HT-29 (cell line): ENCODE measurements at regions not wholly inside any gene's neighbourhood (a gene's known extent, or its start where the extent isn't known, plus 50 kb on each side); places are given as distances from the start of the nearest gene placed in this dataset.

Experiments
- DNase-seq: peaks from one replicate; pipeline ENCODE4 v3.0.0-alpha.2; 2015; ENCODE audit warnings: low spot score

- no peak for DNase-seq
Observed at GRCh38 chr7:131737746-131738465, 181.5 kb upstream of the PODXL start.

DNA sequence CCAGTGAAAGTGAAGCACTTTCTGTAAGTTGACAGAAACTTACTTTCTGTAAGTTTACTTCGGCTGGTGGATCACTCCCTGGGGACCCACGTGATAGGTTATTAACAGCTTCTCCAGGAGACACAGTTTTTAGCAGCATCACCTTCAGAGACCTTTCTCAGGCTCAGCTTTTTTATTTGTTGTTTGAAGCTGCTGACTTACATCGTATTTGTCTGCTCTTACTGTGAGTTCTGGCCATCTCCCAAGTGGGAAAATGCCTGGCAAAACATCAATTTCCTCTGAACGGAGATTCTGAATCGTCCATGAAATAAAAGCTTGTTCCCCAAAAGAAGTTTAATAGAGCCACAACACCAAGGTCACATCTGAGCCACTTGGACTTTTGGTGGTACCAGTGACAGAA is 178.7 kb upstream of the PODXL start:
- DNase-seq = no peak

GRCh38 chr7:131733604-131734003 is 177.2 kb upstream of the PODXL start:
- DNase-seq = no peak

- no peak for DNase-seq
Observed at GRCh38 chr7:131727189-131727588, 170.8 kb upstream of the PODXL start.

DNA sequence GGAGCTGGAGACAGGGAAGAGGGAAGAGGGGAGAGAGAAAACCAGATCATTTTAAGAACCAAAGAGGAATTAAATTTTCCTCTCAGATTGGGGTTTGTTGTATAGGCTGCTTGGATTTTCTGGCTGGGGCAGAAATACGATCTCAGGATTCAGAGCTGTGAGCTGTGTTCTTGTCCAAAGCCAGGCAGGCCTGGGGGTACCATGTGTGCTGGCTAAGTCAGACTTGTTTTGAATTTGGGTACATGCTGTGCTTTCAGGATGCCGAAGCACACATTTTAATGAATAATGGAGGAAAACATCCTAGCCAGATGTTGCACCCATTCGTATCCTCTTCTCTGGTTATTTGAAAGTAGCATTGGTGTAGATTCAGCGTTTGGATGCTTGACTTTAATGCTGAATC is 170.3 kb upstream of the PODXL start:
- DNase-seq = no peak

- no peak for DNase-seq
Observed at GRCh38 chr7:131726031-131726430, 169.6 kb upstream of the PODXL start.

DNA sequence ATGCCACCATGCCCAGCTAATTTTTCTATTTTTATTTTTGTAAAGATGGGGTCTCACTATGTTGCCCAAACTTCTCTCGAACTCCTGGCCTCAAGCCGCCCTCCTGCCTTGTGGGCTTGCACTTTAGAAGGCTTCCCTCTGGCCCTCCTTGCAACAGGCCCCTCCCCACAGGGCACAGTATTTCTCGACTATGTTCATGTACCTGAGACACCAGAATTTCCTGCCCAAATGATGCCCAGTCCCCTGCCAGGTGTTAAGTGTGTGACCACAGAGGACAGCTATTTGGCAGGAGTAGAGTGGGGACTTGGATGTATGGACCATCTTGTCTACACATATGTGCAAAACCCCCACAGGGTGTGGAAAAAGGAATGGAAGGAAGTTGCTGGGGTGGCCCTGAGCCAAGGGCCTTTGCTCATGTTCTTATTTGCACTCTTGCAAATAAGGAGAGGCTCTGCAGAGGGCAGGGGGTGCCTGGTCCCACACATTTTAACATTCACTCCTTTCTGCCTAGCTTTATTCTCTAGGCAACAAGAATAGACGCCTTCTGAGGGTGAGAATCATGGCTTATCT is 168.4 kb upstream of the PODXL start:
- DNase-seq = no peak

- DNase-seq = no peak
Observed at GRCh38 chr7:131723926-131724325, 167.5 kb upstream of the PODXL start.

- DNase-seq = no peak
Observed at GRCh38 chr7:131722371-131722770, 165.9 kb upstream of the PODXL start.

GRCh38 chr7:131721660-131722059 is 165.2 kb upstream of the PODXL start:
- DNase-seq = no peak

DNA sequence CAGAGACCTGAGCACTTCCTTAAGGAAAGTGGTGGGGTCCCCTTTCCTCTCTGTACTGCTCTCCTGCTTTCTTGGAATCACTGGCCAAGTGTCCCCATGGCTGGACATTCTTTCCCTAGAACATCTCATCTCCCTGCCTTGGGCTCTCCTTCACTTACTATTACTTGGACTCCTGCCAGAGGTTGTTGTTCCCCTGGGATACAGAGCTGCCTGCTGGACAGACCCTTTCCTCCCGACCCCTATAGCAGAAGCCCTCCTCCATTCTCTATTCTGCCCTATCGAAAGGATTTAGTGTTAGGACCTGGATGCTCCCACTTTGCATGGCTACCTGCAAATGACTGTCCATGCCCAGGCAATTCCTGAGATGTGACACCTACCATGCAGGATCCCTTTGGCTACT is 164.3 kb upstream of the PODXL start:
- no peak for DNase-seq

DNA sequence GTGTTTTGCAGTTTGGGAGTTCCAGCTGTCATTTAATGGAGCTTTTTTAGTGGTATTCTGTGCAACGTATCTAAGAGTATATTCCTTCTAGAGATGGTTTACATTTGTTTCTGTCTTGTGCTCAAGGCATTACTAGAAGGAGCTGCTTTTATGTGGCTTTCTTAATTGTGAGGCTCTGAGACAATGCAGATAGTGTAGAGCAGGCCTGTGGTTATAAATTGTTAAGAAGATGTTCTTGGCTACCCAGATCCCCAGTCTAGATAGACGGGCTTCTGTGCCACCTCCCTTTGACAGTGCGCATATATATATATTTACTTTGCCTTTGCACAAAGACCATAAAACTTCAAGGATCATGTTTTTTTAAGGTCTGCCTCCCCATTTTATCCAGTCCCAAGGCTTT is 160.8 kb upstream of the PODXL start:
- DNase-seq = no peak

- DNase-seq = no peak
Observed at GRCh38 chr7:131699323-131699722, 142.9 kb upstream of the PODXL start.

DNA sequence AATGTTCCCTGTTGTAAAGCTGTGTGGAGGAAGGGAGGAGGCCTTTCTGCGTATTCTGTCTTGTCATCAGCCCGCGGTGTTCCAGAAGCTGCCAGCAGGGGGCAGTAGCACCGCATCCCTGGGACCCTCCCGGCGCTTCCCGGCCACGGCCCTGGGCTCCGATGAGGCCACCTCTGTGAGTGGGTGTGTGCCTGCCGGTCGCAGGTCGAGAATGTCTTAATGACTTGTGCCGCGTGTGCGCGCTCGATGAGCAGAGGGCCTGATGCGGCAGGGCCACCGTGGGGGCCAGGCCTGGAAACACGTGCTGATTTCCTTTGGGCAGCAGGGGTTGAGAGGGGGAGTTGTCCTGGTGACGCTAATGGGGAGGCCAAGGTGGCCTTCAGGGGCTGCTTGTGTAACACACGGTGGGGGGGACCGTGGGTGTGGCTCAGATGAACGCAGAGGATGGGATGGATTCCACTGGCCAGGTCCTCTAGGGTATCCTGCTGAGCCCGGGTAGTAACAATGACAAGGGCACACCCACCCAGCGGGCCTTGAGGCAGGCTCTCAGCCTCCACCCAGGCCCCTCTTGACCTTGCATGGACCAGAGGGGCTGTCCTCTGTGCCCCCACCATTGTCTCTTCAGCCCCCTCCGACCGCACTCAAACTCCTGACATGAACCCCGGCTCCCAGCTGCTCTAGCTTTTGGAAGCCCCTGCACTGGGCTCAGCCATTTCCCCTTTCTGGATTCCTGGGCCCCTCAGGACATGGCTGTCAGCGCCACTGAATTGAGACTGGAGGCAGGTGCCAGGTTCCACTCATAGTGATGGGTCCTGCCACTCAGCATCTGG is 135.9 kb upstream of the PODXL start:
- DNase-seq = peak; percentile 70

- DNase-seq = no peak
Observed at GRCh38 chr7:131691454-131692130, 135.2 kb upstream of the PODXL start.

DNA sequence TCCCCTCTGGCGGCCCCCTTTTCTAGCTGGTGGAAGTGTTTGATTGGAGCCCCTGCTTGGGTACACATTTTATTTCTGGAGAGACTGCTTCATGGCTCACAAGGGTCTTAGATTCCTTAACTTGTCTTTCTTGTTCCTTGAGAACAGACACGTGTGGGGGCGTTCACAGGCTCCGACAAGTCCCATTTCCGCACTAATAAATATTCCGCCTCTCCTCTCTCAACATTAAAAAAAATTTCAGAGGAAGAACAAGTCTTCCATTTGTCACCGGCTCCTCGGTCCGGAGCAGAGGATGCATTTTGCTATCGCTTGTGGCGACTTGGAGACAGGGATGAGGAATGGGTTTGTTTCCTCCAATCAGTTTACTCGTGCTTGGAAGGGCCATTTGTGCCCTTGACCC is 134.0 kb upstream of the PODXL start:
- no peak for DNase-seq

DNA sequence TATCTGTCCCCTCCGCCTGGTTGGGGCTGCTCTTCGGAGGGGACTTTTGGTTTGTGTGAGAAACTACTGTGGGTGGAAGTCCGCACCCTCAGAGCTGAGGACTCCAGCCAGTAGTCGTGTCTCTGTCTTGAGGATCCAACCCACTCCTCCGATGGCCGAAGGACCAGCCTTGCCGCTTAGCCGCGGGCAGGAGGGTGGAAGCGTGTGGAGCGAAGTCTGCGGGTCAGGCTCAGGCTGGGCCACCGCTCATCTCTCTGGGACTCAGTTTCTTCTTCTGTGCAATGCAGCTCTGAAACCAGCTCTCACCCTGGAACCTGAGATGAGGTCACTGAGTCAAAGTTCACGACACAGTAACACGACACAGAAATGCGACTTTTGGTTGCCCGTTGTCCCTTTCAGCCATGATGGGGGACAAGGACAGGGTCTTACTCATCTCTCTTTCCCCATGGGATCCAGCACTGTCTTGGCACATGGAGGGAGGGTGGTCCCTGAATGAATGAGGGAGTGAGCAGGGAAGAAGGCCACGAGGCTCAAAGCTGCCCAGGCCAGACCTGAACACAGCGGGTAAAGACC is 133.3 kb upstream of the PODXL start:
- no peak for DNase-seq

GRCh38 chr7:131688738-131689661 is 132.6 kb upstream of the PODXL start:
- DNase-seq = peak; percentile 89

- DNase-seq = no peak
Observed at GRCh38 chr7:131687296-131687695, 130.9 kb upstream of the PODXL start.

DNA sequence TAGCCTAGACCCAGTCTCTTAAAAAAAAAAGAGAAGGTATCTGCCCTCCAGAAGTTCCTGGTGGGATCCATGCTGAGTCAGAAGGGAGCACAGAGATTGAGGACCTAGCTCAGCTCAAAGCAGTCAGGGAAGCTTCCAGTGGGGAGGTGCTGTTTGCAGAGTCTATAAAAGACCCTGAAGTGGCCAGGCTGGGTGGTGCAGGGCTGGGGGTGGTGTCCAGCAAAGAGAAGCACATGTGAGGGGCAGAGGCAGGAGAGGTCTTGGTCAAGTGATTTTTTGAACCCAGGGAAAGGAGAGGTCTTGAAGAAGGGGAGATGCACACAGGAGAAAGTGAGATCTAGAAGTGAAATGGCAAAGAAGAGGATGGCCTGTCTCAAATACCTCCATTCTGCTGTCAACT is 130.4 kb upstream of the PODXL start:
- DNase-seq = no peak
